SK-N-SH (cell line): ENCODE measurements at regions not wholly inside any gene's neighbourhood (a gene's known extent, or its start where the extent isn't known, plus 50 kb on each side); places are given as distances from the start of the nearest gene placed in this dataset.

ENCODE experiments used
- CTCF ChIA-PET: fragments of 300-600, 350-600 bp; formaldehyde crosslinking; extraction: SDS; loops from one replicate; lab custom pipeline; 2021; lab: Yijun Ruan, JAX
- POLR2A ChIA-PET: fragments of 350-600 bp; sonication (Branson Sonifier 250); formaldehyde crosslinking; extraction: SDS; loops from one replicate; lab custom pipeline; 2020; ENCODE audit warnings: antibody characterized with exemption, inconsistent platforms; lab: Yijun Ruan, JAX
- DNase-seq: peaks from one replicate; pipeline ENCODE4 v3.0.0; 2012
- H2AFZ ChIP-seq: fragments of 200-600 bp; sonication (generic); 2 replicates; pipeline ENCODE4 v1.8.1; 2016; ENCODE audit warnings: antibody characterized with exemption, mild to moderate bottlenecking, low read depth
- H3F3A ChIP-seq: fragments of 200-600 bp; sonication (generic); replicated peaks from 2 replicates; pipeline ENCODE3; 2016; ENCODE audit warnings: antibody characterized with exemption, mild to moderate bottlenecking; ENCODE audit not compliant: insufficient read depth
- H3K27ac ChIP-seq, 2 experiments: fragments of 200-500 bp in 1 of 2; fragments of 200-600 bp in 1 of 2; sonication (Bioruptor generic) in 1 of 2; sonication (generic), shearing (Covaris generic) in 1 of 2; 2 replicates each; pipeline versions ENCODE4 v1.5.1 to v1.6.1; 2014 to 2016; ENCODE audit warnings: low read depth in 2 of 2, inconsistent platforms in 1 of 2, low read length in 1 of 2, mild to moderate bottlenecking in 1 of 2, mixed read lengths in 1 of 2
- H3K27me3 ChIP-seq: fragments of 200-600 bp; sonication (generic), shearing (Covaris generic); 2 replicates; pipeline ENCODE4 v1.6.1; 2016; ENCODE audit warnings: mixed run types; ENCODE audit not compliant: insufficient read depth
- H3K36me3 ChIP-seq, 2 experiments: fragments of 200-500 bp in 1 of 2; fragments of 200-600 bp in 1 of 2; sonication (Bioruptor generic) in 1 of 2; sonication (generic) in 1 of 2; replicated peaks in 1 of 2; 2 replicates each; pipeline versions ENCODE3 to v1.5.1; 2014 to 2016; ENCODE audit warnings: low read length in 1 of 2, mild to moderate bottlenecking in 1 of 2; ENCODE audit not compliant: insufficient read depth in 2 of 2, control insufficient read depth in 1 of 2
- H3K4me1 ChIP-seq, 2 experiments: fragments of 200-500 bp in 1 of 2; fragments of 200-600 bp in 1 of 2; sonication (Bioruptor generic) in 1 of 2; sonication (generic), shearing (Covaris generic) in 1 of 2; 2 replicates each; pipeline versions ENCODE4 v1.5.1 to v1.6.1; 2014 to 2016; ENCODE audit warnings: low read depth in 1 of 2, low read length in 1 of 2, mixed run types in 1 of 2; ENCODE audit not compliant: insufficient read depth in 2 of 2, control insufficient read depth in 1 of 2
- H3K4me2 ChIP-seq: fragments of 200-600 bp; sonication (generic), shearing (Covaris generic); 2 replicates; pipeline ENCODE4 v1.6.1; 2017; ENCODE audit warnings: mixed run types
- H3K4me3 ChIP-seq, 2 experiments: fragments of 200-500 bp in 1 of 2; fragments of 200-600 bp in 1 of 2; sonication (Bioruptor generic) in 1 of 2; sonication (generic), shearing (Covaris generic) in 1 of 2; 2 replicates each; pipeline versions ENCODE4 v1.5.1 to v1.8.1; 2014 to 2016; ENCODE audit warnings: low read depth in 2 of 2, inconsistent platforms in 1 of 2, low read length in 1 of 2, mild to moderate bottlenecking in 1 of 2, mixed read lengths in 1 of 2, moderate library complexity in 1 of 2
- H3K79me2 ChIP-seq: fragments of 200-600 bp; sonication (generic); 2 replicates; pipeline ENCODE4 v1.8.1; 2017; ENCODE audit warnings: mild to moderate bottlenecking; ENCODE audit not compliant: insufficient read depth
- H3K9ac ChIP-seq: fragments of 200-600 bp; sonication (generic); 2 replicates; pipeline ENCODE4 v1.6.1; 2017; ENCODE audit warnings: mixed run types
- H3K9me2 ChIP-seq: fragments of 200-600 bp; sonication (generic); 2 replicates; pipeline ENCODE4 v1.6.1; 2017; ENCODE audit warnings: mixed run types
- H3K9me3 ChIP-seq: fragments of 200-600 bp; sonication (generic); 2 replicates; pipeline ENCODE4 v1.6.1; 2017; ENCODE audit warnings: mixed run types, mild to moderate bottlenecking, moderate library complexity
- H4K20me1 ChIP-seq: fragments of 200-600 bp; sonication (generic); 2 replicates; pipeline ENCODE4 v1.6.1; 2017; ENCODE audit warnings: mild to moderate bottlenecking, mixed run types; ENCODE audit not compliant: insufficient read depth
- ELF1 ChIP-seq: IDR thresholded peaks from 2 replicates; pipeline ENCODE4 v1.4.0; 2012
- EZH2phosphoT487 ChIP-seq: fragments of 200-600 bp; sonication (generic); IDR thresholded peaks from 2 replicates; pipeline ENCODE4 v1.6.1; 2017; ENCODE audit warnings: low read depth, mixed run types, mild to moderate bottlenecking, antibody characterized with exemption, moderate library complexity, borderline replicate concordance
- FOSL2 ChIP-seq: IDR thresholded peaks from 2 replicates; pipeline ENCODE4 v1.4.0; 2012; ENCODE audit warnings: low read depth, mild to moderate bottlenecking, moderate library complexity, borderline replicate concordance
- FOXM1 ChIP-seq: IDR thresholded peaks from 2 replicates; pipeline ENCODE4 v1.4.0; 2012; ENCODE audit warnings: low read depth, mild to moderate bottlenecking
- GATA2 ChIP-seq: sonication (generic); formaldehyde crosslinking; IDR thresholded peaks from 2 replicates; pipeline ENCODE4 v1.5.0; 2020; ENCODE audit warnings: mild to moderate bottlenecking, missing genetic modification reagents
- IRF3 ChIP-seq: fragments of 150-350 bp; IDR thresholded peaks from 2 replicates; pipeline ENCODE4 v1.6.1; 2016; ENCODE audit warnings: mild to moderate bottlenecking, low read depth, low read length
- MEF2A ChIP-seq: IDR thresholded peaks from 2 replicates; pipeline ENCODE4 v1.4.0; 2012; ENCODE audit warnings: low read depth, borderline replicate concordance
- MXI1 ChIP-seq: IDR thresholded peaks from 2 replicates; pipeline ENCODE4 v1.6.1; 2012; ENCODE audit warnings: mild to moderate bottlenecking, low read depth, low read length, improper control_type of control experiment
- NFIC ChIP-seq: IDR thresholded peaks from 2 replicates; pipeline ENCODE4 v1.4.0; 2012; ENCODE audit warnings: borderline replicate concordance
- RAD21 ChIP-seq: IDR thresholded peaks from 2 replicates; pipeline ENCODE4 v1.6.1; 2012; ENCODE audit warnings: mild to moderate bottlenecking, low read length
- REST ChIP-seq: IDR thresholded peaks from 2 replicates; pipeline ENCODE4 v1.6.1; 2012; ENCODE audit warnings: mild to moderate bottlenecking, low read depth, low read length, moderate library complexity
- RXRA ChIP-seq: IDR thresholded peaks from 2 replicates; pipeline ENCODE4 v1.4.0; 2012; ENCODE audit warnings: low read depth, mild to moderate bottlenecking, borderline replicate concordance
- SIN3A ChIP-seq: IDR thresholded peaks from 2 replicates; pipeline ENCODE4 v1.6.1; 2012; ENCODE audit warnings: low read depth, mild to moderate bottlenecking, low read length, moderate library complexity, borderline replicate concordance
- SMC3 ChIP-seq: IDR thresholded peaks from 2 replicates; pipeline ENCODE4 v1.6.1; 2012; ENCODE audit warnings: low read depth, low read length, improper control_type of control experiment
- TAF1 ChIP-seq: IDR thresholded peaks from 2 replicates; pipeline ENCODE4 v1.6.1; 2012; ENCODE audit warnings: low read depth, mild to moderate bottlenecking, low read length, moderate library complexity, borderline replicate concordance
- TCF12 ChIP-seq: IDR thresholded peaks from 2 replicates; pipeline ENCODE4 v1.4.0; 2012
- YY1 ChIP-seq: IDR thresholded peaks from 2 replicates; pipeline ENCODE4 v1.4.0; 2012; ENCODE audit warnings: low read depth, mild to moderate bottlenecking
- WGBS: methylation state at CpG from one replicate; pipeline ENCODE4 v1.1.6; 2017; ENCODE audit warnings: low lambda C conversion rate; 5-methylcytosine and 5-hydroxymethylcytosine counted together
- TF ChIP-seq, protein P1 (sequence below): fragments of 200-600 bp; sonication (generic); IDR thresholded peaks from 2 replicates; pipeline ENCODE4 v1.6.1; 2017; ENCODE audit warnings: antibody characterized with exemption, mild to moderate bottlenecking, moderate library complexity

GRCh38 chr10:124175701-124176348, 82.4 kb upstream of the CHST15 start:
- H3K27ac ChIP-seq = no peak overlapping the region

More at GRCh38 chr10:124175701-124176348, 82.4 kb upstream of the CHST15 start:
- Histone ChIP-seq H3F3A (no peaks in the 10 kb centered on the region), H2AFZ (no peak overlapping the region), H3K9me3 (no peaks in the 10 kb centered on the region), H3K4me2 (no peak overlapping the region), H3K9ac (no peak overlapping the region), H3K4me1 (no peaks in the 10 kb centered on the region), H4K20me1 (no peaks in the 10 kb centered on the region), H3K36me3 (no peaks in the 10 kb centered on the region), H3K9me2 (no peaks in the 10 kb centered on the region), H3K27me3 (no peaks in the 10 kb centered on the region), H3K4me3 (no peak overlapping the region), H3K79me2 (no peaks in the 10 kb centered on the region)
- TF ChIP-seq RXRA (no peak), YY1 (no peak), SMC3 (no peak), RAD21 (no peak), FOSL2 (no peak), EZH2phosphoT487 (no peak), NFIC (no peak), SIN3A (no peak), FOXM1 (no peak), MEF2A (no peak), ELF1 (no peak), TCF12 (no peak), TAF1 (no peak), MXI1 (no peak), REST (no peak), GATA2 (no peak), IRF3 (no peak)
- TF ChIP-seq, protein P1, sequence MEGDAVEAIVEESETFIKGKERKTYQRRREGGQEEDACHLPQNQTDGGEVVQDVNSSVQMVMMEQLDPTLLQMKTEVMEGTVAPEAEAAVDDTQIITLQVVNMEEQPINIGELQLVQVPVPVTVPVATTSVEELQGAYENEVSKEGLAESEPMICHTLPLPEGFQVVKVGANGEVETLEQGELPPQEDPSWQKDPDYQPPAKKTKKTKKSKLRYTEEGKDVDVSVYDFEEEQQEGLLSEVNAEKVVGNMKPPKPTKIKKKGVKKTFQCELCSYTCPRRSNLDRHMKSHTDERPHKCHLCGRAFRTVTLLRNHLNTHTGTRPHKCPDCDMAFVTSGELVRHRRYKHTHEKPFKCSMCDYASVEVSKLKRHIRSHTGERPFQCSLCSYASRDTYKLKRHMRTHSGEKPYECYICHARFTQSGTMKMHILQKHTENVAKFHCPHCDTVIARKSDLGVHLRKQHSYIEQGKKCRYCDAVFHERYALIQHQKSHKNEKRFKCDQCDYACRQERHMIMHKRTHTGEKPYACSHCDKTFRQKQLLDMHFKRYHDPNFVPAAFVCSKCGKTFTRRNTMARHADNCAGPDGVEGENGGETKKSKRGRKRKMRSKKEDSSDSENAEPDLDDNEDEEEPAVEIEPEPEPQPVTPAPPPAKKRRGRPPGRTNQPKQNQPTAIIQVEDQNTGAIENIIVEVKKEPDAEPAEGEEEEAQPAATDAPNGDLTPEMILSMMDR = no peak
- no peak for DNase-seq
- CTCF ChIA-PET = interaction anchor here (1.0 to 1.4 kb wide), 2 partner anchors 182 to 213 kb away, joined by 3 to 4 read pairs; no protein-coding TSS in a partner anchor
- POLR2A ChIA-PET = no interaction called here
- WGBS = 54% methylated on average over 9 of the region's 10 CpGs
